ENCODE measurements at regions not wholly inside any gene's neighbourhood (a gene's known extent, or its start where the extent isn't known, plus 50 kb on each side); places are given as distances from the start of the nearest gene placed in this dataset.

GRCh38 chr10:81546243-81546642, 328.8 kb upstream of the NRG3 start:
- no peaks in the 10 kb centered on the region for H3K23me2 ChIP-seq (ENCODE audit: low read depth, low read length)
- no peaks in the 10 kb centered on the region for H3K79me1 ChIP-seq (ENCODE audit: low read depth, low read length)
- no peak overlapping the region for H2BK5ac ChIP-seq (ENCODE audit: low read depth, low read length)
- H3K27ac ChIP-seq (ENCODE audit: low read depth, low read length): no peak overlapping the region
- no peak overlapping the region for H3K14ac ChIP-seq (ENCODE audit: insufficient read length)
- H2AFZ ChIP-seq (ENCODE audit: low read length): no peak overlapping the region
- H3K4ac ChIP-seq (replicated peaks; ENCODE audit: insufficient read length, low read depth, low read length): no peak overlapping the region
- POLR2A ChIA-PET (ENCODE audit: partially characterized antibody): no interaction called here
- no peak overlapping the region for H3K23ac ChIP-seq (ENCODE audit: insufficient read length)
- H2BK15ac ChIP-seq (ENCODE audit: low read length): no peak overlapping the region
- CTCF ChIA-PET (ENCODE audit: partially characterized antibody): no interaction called here
- no peaks in the 10 kb centered on the region for H3K4me1 ChIP-seq (replicated peaks in 1 of 4; ENCODE audit: control insufficient read depth in 3 of 4, insufficient read depth in 4 of 4, low read length in 3 of 4)
- H3K9me3 ChIP-seq (ENCODE audit: insufficient read depth in 2 of 2, low read depth in 1 of 2, low read length in 1 of 2): no peaks in the 10 kb centered on the region
- H4K5ac ChIP-seq (ENCODE audit: insufficient read length, low read depth, low read length): no peak overlapping the region
- FAIRE-seq (no peak), DNase-seq (ENCODE audit: low read depth in 1 of 2, low spot score in 2 of 2) (no peak)
- no peaks in the 10 kb centered on the region for H3K27me3 ChIP-seq (replicated peaks in 1 of 4; ENCODE audit: control insufficient read depth in 3 of 4, extremely low read depth in 1 of 4, insufficient read depth in 3 of 4, low read length in 3 of 4)
- H3K56ac ChIP-seq (replicated peaks; ENCODE audit: insufficient read length, low read depth, low read length): no peak overlapping the region
- no peak overlapping the region for H4K8ac ChIP-seq (ENCODE audit: extremely low read depth, insufficient read depth, low read length)
- no peak overlapping the region for H4K91ac ChIP-seq (replicated peaks; ENCODE audit: insufficient read length, low read length)
- no peak overlapping the region for H3K18ac ChIP-seq (ENCODE audit: extremely low read depth, low read length)
- no peaks in the 10 kb centered on the region for H3K79me2 ChIP-seq (ENCODE audit: control insufficient read depth in 1 of 2, insufficient read depth in 2 of 2, low read length in 2 of 2)
- H2BK12ac ChIP-seq (ENCODE audit: low read depth, low read length): no peak overlapping the region
- no peak overlapping the region for H2BK20ac ChIP-seq (ENCODE audit: low read length)
- whole genome bisulfite sequencing, 2 experiments (ENCODE audit: extremely low coverage in 1 of 2, insufficient coverage in 1 of 2, insufficient read length in 1 of 2, insufficient replicate concordance in 2 of 2, low coverage in 1 of 2, low lambda C conversion rate in 2 of 2, missing lambda C conversion rate in 1 of 2): 83% methylated on average over 5 of the region's 5 CpGs; no CpG with 5 or more reads in 1 of the 2 experiments
- no peaks in the 10 kb centered on the region for H4K20me1 ChIP-seq (replicated peaks in 1 of 2; ENCODE audit: control insufficient read depth in 1 of 2, insufficient read depth in 2 of 2, low read length in 2 of 2)
- H3K9ac ChIP-seq (replicated peaks in 1 of 4; ENCODE audit: extremely low read depth in 1 of 4, low read depth in 3 of 4, low read length in 3 of 4): no peak overlapping the region
- H3K36me3 ChIP-seq (ENCODE audit: control insufficient read depth in 2 of 4, insufficient read depth in 4 of 4, low read length in 3 of 4): no peaks in the 10 kb centered on the region
- TF ChIP-seq HDAC2 (IDR thresholded peaks at IDR 0.05; ENCODE audit: borderline replicate concordance in 1 of 2, low read depth in 2 of 2, low read length in 2 of 2) (no peak), EP300 (IDR thresholded peaks at IDR 0.05; ENCODE audit: borderline replicate concordance in 1 of 2, low read depth in 2 of 2, low read length in 2 of 2) (no peak), EZH2 (IDR thresholded peaks at IDR 0.05; ENCODE audit: low read depth, low read length, severe bottlenecking) (no peak), CTCF (IDR thresholded peaks at IDR 0.05; ENCODE audit: control extremely low read depth in 1 of 3, insufficient read depth in 1 of 3, low read depth in 1 of 3, low read length in 3 of 3) (no peak), KDM4A (IDR thresholded peaks at IDR 0.05; ENCODE audit: low read depth, low read length, severe bottlenecking) (no peak), E2F6 (IDR thresholded peaks at IDR 0.05) (no peak), SUZ12 (IDR thresholded peaks at IDR 0.05; ENCODE audit: low read length) (no peak)
- H3K4me3 ChIP-seq (ENCODE audit: extremely low read depth in 1 of 4, insufficient read depth in 2 of 4, low read depth in 3 of 4, low read length in 4 of 4): no peak overlapping the region
- no peak overlapping the region for H2BK120ac ChIP-seq (replicated peaks; ENCODE audit: low read depth, low read length)
- no peak overlapping the region for H2AK5ac ChIP-seq (ENCODE audit: low read depth, low read length)
- no peak overlapping the region for H3K4me2 ChIP-seq (ENCODE audit: insufficient read depth in 1 of 2, low read depth in 2 of 2, low read length in 2 of 2)
